Kidney (tissue), 13 donors: ENCODE measurements at regions not wholly inside any gene's neighbourhood (a gene's known extent, or its start where the extent isn't known, plus 50 kb on each side); places are given as distances from the start of the nearest gene placed in this dataset.

ENCODE experiments used
- DNase-seq, 5 donors: peaks; one replicate each; pipeline ENCODE4 v3.0.0-alpha.2; 2013 to 2020
- FAIRE-seq: peaks from 2 replicates; lab custom pipeline; 2012; peaks lifted over from hg19 to GRCh38; lab: Jason Lieb, UNC
- H3K27ac ChIP-seq, 2 donors: one replicate each; pipeline ENCODE4 v1.7.0; 2013; ENCODE audit warnings: low read depth in 2 of 2, low read length in 2 of 2, inconsistent platforms in 1 of 2
- H3K27me3 ChIP-seq: one replicate; pipeline ENCODE4 v1.7.1; 2013; ENCODE audit warnings: low read length, inconsistent platforms; ENCODE audit not compliant: control insufficient read depth, insufficient read depth
- H3K36me3 ChIP-seq, 3 donors: one replicate each; pipeline versions ENCODE4 v1.7.0 to v1.7.1; 2013; ENCODE audit warnings: low read length in 3 of 3, control low read depth in 1 of 3, inconsistent platforms in 1 of 3; ENCODE audit not compliant: insufficient read depth in 3 of 3, control insufficient read depth in 2 of 3
- H3K4me1 ChIP-seq, 3 donors: one replicate each; pipeline versions ENCODE4 v1.7.0 to v1.7.1; 2013; ENCODE audit warnings: low read length in 3 of 3, inconsistent platforms in 1 of 3, low read depth in 1 of 3; ENCODE audit not compliant: control insufficient read depth in 2 of 3, insufficient read depth in 2 of 3
- H3K4me3 ChIP-seq, 3 donors: one replicate each; pipeline versions ENCODE4 v1.7.0 to v1.8.1; 2013; ENCODE audit warnings: low read length in 3 of 3, control low read depth in 1 of 3, inconsistent platforms in 1 of 3
- H3K9ac ChIP-seq, 3 donors: one replicate each; pipeline versions ENCODE4 v1.7.0 to v1.7.1; 2013; ENCODE audit warnings: low read length in 3 of 3, control low read depth in 1 of 3, inconsistent platforms in 1 of 3
- H3K9me3 ChIP-seq, 3 donors: one replicate each; pipeline versions ENCODE4 v1.7.0 to v1.7.1; 2013; ENCODE audit warnings: low read length in 3 of 3, control low read depth in 1 of 3, inconsistent platforms in 1 of 3; ENCODE audit not compliant: control insufficient read depth in 2 of 3, insufficient read depth in 1 of 3
- intact Hi-C: fragments of 100-400 bp; cut with DNase I; formaldehyde crosslinking; loops from one replicate; pipeline ENCODE4 v1.11.1; 2022
- TF ChIP-seq, protein P1 (sequence below): IDR thresholded peaks from 3 replicates; pipeline ENCODE4 v1.5.1; 2012; ENCODE audit warnings: mild to moderate bottlenecking, moderate library complexity, borderline replicate concordance; ENCODE audit not compliant: insufficient read depth; ENCODE audit errors: extremely low read depth
- donor health status: control.
- donor health status: control.
- donor health status: control.
- donor health status: control.
- donor health status: control.
- donor health status: DM: yes; HTN: yes; CAD: no.
- donor health status: Normal renal cell carcinoma (clear cell type).

DNA sequence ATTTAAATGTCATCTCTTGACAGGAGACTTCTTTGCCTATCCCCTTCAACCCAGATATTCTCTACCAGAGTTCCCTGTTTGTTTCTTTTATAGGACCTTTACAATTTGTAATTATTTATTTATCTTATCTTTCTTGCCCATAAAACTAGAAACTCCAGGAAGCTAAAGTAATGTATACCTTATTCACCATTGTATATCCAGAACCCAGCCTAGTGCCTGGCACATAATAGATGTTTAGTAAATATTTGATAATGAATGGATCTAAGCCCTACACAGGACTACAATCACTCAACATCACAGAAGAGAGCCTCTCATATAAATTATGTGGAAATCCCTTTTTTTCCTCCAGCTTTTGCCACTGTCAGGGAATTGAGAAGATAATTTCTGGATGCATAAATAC lies 125.6 kb upstream of the CNOT2 start:
- Histone ChIP-seq H3K36me3 (no peaks in the 10 kb centered on the region), H3K9me3 (no peaks in the 10 kb centered on the region), H3K4me3 (no peak overlapping the region), H3K4me1 (no peaks in the 10 kb centered on the region), H3K9ac (no peak overlapping the region), H3K27ac (no peak overlapping the region), H3K27me3 (no peaks in the 10 kb centered on the region)
- FAIRE-seq = no peak
- intact Hi-C loops = no loop called here
- DNase-seq = no peak
- TF ChIP-seq, protein P1, sequence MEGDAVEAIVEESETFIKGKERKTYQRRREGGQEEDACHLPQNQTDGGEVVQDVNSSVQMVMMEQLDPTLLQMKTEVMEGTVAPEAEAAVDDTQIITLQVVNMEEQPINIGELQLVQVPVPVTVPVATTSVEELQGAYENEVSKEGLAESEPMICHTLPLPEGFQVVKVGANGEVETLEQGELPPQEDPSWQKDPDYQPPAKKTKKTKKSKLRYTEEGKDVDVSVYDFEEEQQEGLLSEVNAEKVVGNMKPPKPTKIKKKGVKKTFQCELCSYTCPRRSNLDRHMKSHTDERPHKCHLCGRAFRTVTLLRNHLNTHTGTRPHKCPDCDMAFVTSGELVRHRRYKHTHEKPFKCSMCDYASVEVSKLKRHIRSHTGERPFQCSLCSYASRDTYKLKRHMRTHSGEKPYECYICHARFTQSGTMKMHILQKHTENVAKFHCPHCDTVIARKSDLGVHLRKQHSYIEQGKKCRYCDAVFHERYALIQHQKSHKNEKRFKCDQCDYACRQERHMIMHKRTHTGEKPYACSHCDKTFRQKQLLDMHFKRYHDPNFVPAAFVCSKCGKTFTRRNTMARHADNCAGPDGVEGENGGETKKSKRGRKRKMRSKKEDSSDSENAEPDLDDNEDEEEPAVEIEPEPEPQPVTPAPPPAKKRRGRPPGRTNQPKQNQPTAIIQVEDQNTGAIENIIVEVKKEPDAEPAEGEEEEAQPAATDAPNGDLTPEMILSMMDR = no peak

DNA sequence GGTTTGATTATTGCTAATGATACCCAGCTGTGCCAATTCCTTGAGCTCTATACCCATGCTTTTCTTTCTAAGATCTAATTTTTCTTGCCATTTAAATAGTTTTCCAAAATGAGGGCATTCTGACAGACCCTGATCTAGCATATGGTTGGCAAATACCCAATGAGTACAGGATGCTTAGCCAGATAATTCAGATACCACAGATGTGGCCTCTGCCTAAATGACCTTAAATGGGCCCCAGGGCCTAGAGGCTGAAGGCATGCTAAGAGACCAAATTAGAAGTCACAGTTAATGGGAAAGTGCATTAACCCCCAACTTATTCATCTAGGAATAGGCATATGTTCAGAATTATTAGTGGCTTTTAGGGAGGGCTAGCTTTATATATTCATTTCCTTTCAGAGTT lies 122.3 kb upstream of the CNOT2 start:
- intact Hi-C loops = no loop called here
- Histone ChIP-seq H3K4me3 (no peak overlapping the region), H3K27me3 (no peaks in the 10 kb centered on the region), H3K27ac (no peak overlapping the region), H3K4me1 (no peaks in the 10 kb centered on the region), H3K9ac (no peak overlapping the region), H3K36me3 (no peaks in the 10 kb centered on the region), H3K9me3 (no peaks in the 10 kb centered on the region)
- TF ChIP-seq, protein P1 = no peak
- FAIRE-seq (no peak), DNase-seq (no peak)

DNA sequence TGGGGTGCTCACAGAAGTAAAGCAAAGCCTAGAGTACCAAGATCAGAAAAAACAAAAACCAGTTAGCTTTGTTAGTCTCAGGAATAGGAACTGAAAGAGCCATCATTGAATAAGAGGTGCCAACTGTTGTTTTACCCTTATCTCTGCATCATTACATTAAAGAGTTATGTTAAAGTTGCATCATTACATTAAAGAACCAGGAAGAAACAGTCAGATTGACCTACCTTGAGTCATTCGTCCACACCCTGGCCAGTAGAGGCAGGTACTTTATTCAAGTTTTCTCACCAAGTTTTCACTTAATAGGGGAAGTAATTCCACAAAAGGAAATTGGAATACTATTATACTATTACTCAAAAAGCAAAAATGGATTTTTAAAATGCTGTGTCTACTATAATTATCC lies 121.7 kb upstream of the CNOT2 start:
- H3K4me3 ChIP-seq = no peak overlapping the region
- intact Hi-C loops = no loop called here
- no peak overlapping the region for H3K9ac ChIP-seq
- no peak overlapping the region for H3K27ac ChIP-seq
- no peaks in the 10 kb centered on the region for H3K9me3 ChIP-seq
- DNase-seq (no peak), FAIRE-seq (no peak)
- TF ChIP-seq, protein P1 = no peak
- no peaks in the 10 kb centered on the region for H3K36me3 ChIP-seq
- no peaks in the 10 kb centered on the region for H3K27me3 ChIP-seq
- H3K4me1 ChIP-seq = no peaks in the 10 kb centered on the region

DNA sequence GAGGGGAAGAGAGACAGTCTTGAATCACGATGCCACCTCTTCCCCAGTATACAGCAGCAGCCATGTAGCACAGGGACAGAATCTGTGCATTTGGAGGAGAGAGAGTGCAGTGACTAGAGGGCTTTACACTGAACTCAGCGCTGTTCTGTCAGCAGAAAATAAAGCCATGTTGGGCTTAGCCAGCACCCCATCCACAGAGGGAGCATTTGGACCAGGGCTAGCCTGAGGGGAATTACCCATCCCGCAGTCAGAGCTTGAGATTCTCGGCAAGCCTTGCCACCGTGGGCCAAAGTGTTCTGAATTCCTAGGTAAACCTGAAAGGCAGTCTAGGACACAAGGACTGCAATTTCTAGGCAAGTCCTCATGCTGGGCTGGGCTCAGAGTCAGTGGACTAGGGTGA lies 120.4 kb upstream of the CNOT2 start:
- intact Hi-C loops = no loop called here
- TF ChIP-seq, protein P1 = no peak
- no peak overlapping the region for H3K9ac ChIP-seq
- no peaks in the 10 kb centered on the region for H3K27me3 ChIP-seq
- no peaks in the 10 kb centered on the region for H3K9me3 ChIP-seq
- H3K27ac ChIP-seq = no peak overlapping the region
- no peak for DNase-seq
- no peak for FAIRE-seq
- no peaks in the 10 kb centered on the region for H3K4me1 ChIP-seq
- no peaks in the 10 kb centered on the region for H3K36me3 ChIP-seq
- H3K4me3 ChIP-seq = no peak overlapping the region
